Natural killer cell (primary cell): ENCODE measurements at regions not wholly inside any gene's neighbourhood (a gene's known extent, or its start where the extent isn't known, plus 50 kb on each side); places are given as distances from the start of the nearest gene placed in this dataset.

Source experiments
- ATAC-seq, 3 donors: fragments of 150-1000 bp in 2 of 3; fragments of 200-7000 bp in 1 of 3; cut with Tn5 transposase; 1 replicate in 1 of 3; 2 replicates in 2 of 3; pipeline ENCODE4 v1.10.0; 2021; ENCODE audit warnings: mild to moderate bottlenecking in 2 of 3, moderate library complexity in 2 of 3
- DNase-seq, 2 donors: peaks; one replicate each; pipeline versions ENCODE4 v3.0.0 to v3.0.0-alpha.2; 2013 to 2021; ENCODE audit warnings: mixed read lengths in 1 of 2
- H3K27ac ChIP-seq: one replicate; pipeline ENCODE4 v1.5.1; 2013; ENCODE audit warnings: mild to moderate bottlenecking, low read length
- H3K27me3 ChIP-seq: one replicate; pipeline ENCODE4 v1.6.1; 2013; ENCODE audit warnings: low read length; ENCODE audit not compliant: control insufficient read depth, insufficient read depth
- H3K36me3 ChIP-seq: one replicate; pipeline ENCODE4 v1.6.1; 2013; ENCODE audit warnings: low read length; ENCODE audit not compliant: control insufficient read depth, insufficient read depth
- H3K4me1 ChIP-seq: one replicate; pipeline ENCODE4 v1.6.1; 2013; ENCODE audit warnings: low read length; ENCODE audit not compliant: control insufficient read depth, insufficient read depth
- H3K4me3 ChIP-seq: one replicate; pipeline ENCODE4 v1.5.1; 2013; ENCODE audit warnings: low read length
- H3K9me3 ChIP-seq: one replicate; pipeline ENCODE4 v1.6.1; 2013; ENCODE audit warnings: low read length; ENCODE audit not compliant: control insufficient read depth, insufficient read depth
- H3K27ac Mint-ChIP-seq, 2 donors: one replicate each; pipeline ENCODE4 v1.8.0; 2022; ENCODE audit warnings: mild to moderate bottlenecking in 2 of 2, mixed read lengths in 2 of 2, moderate library complexity in 1 of 2
- H3K27me3 Mint-ChIP-seq, 2 donors: one replicate each; pipeline ENCODE4 v1.8.0; 2022; ENCODE audit warnings: low read depth in 2 of 2, mixed read lengths in 2 of 2
- H3K36me3 Mint-ChIP-seq: one replicate; pipeline ENCODE4 v1.8.0; 2022; ENCODE audit warnings: mixed read lengths
- H3K4me1 Mint-ChIP-seq, 2 donors: one replicate each; pipeline ENCODE4 v1.8.0; 2022; ENCODE audit warnings: mixed read lengths in 2 of 2
- H3K4me3 Mint-ChIP-seq: one replicate; pipeline ENCODE4 v1.8.0; 2022; ENCODE audit warnings: mild to moderate bottlenecking, moderate library complexity, mixed read lengths
- H3K9me3 Mint-ChIP-seq, 2 donors: one replicate each; pipeline ENCODE4 v1.8.0; 2022; ENCODE audit warnings: mixed read lengths in 2 of 2
- CTCF ChIP-seq: fragments of 200-600 bp; IDR thresholded peaks from one replicate; pipeline ENCODE4 v1.8.0; 2022; ENCODE audit warnings: antibody characterized with exemption
- WGBS: methylation state at CpG from one replicate; pipeline ENCODE4 v1.1.7; 2013; ENCODE audit warnings: missing lambda C conversion rate; ENCODE audit not compliant: insufficient coverage; 5-methylcytosine and 5-hydroxymethylcytosine counted together
- intact Hi-C: fragments of 100-400 bp; cut with micrococcal nuclease; formaldehyde crosslinking; loops from one replicate; pipeline ENCODE4 v1.14.2; 2022

GRCh38 chr9:100679834-100680233 lies 102.0 kb downstream of the CAVIN4 start:
- Histone ChIP-seq H3K27ac (no peak overlapping the region), H3K27me3 (no peaks in the 10 kb centered on the region), H3K9me3 (no peaks in the 10 kb centered on the region), H3K36me3 (no peaks in the 10 kb centered on the region), H3K4me1 (no peaks in the 10 kb centered on the region), H3K4me3 (no peak overlapping the region)
- peaks cover 2 to 10% of the 10 kb centered on the region in 2 donors for H3K27me3 Mint-ChIP-seq
- TF ChIP-seq CTCF = no peak
- intact Hi-C loops = no loop called here
- no peaks in the 10 kb centered on the region for H3K36me3 Mint-ChIP-seq
- ATAC-seq = no peak
- no peak overlapping the region for H3K27ac Mint-ChIP-seq
- DNase-seq = no peak
- 60% methylated on average over 2 of the region's 2 CpGs for WGBS
- H3K9me3 Mint-ChIP-seq = no peaks in the 10 kb centered on the region
- H3K4me3 Mint-ChIP-seq = no peak overlapping the region
- no peaks in the 10 kb centered on the region for H3K4me1 Mint-ChIP-seq

DNA sequence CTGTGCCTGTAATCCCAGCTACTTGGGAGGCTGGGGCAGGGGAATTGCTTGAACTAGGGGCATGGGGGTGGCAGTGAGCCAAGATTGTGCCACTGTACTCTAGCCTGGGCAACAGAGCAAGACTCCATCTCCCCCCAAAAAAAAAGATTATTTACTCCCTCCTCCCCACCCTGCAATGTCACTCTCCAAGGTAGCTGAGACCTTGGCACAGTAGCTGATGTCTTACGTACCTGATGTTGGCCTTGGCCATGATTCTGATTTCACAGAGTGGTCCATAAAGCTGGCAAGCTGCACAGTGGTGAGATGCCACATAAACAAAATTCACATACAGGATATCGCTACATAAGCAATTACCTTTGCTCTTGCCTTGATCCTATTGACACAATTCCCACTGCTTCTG lies 108.5 kb downstream of the CAVIN4 start:
- WGBS = 93% methylated on average over 2 of the region's 2 CpGs
- Histone ChIP-seq H3K36me3 (no peaks in the 10 kb centered on the region), H3K4me1 (no peaks in the 10 kb centered on the region), H3K27ac (no peak overlapping the region), H3K4me3 (no peak overlapping the region), H3K9me3 (no peaks in the 10 kb centered on the region), H3K27me3 (no peaks in the 10 kb centered on the region)
- Mint-ChIP-seq H3K36me3 (no peaks in the 10 kb centered on the region), H3K27ac (no peak overlapping the region), H3K4me3 (no peak overlapping the region), H3K27me3 (peaks cover 9 to 17% of the 10 kb centered on the region in 2 donors), H3K4me1 (no peaks in the 10 kb centered on the region), H3K9me3 (no peaks in the 10 kb centered on the region)
- TF ChIP-seq CTCF = no peak
- no peak for ATAC-seq
- no peak for DNase-seq
- intact Hi-C loops = no loop called here

DNA sequence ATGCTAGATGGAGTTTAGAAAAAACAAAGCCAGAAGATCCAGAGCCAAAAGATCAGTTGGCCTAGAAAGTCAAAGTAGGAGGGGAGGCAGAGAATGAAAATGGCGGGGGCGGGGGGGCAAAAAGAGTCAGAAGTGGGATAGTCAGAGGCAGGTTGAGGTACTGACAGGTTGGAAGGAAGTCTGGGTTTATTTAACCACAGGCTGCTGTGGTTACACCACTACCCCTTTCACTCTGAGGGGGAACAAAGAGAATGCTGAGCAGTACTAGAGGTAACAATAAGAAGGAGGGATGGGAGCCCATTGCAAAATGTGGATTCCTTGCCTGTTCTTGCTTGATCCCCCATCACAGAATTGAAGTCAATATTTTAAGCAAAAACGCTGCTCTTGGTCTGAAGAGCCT lies 111.8 kb downstream of the CAVIN4 start:
- Mint-ChIP-seq H3K27ac (no peak overlapping the region), H3K4me1 (no peaks in the 10 kb centered on the region), H3K36me3 (no peaks in the 10 kb centered on the region), H3K9me3 (peaks cover 2% of the 10 kb centered on the region in 2 donors), H3K4me3 (no peak overlapping the region), H3K27me3 (peaks cover 9 to 17% of the 10 kb centered on the region in 2 donors)
- intact Hi-C loops = loop anchor here (10.0 kb wide), 1 partner anchor 65 kb away; no protein-coding TSS in a partner anchor
- Histone ChIP-seq H3K36me3 (no peaks in the 10 kb centered on the region), H3K4me1 (no peaks in the 10 kb centered on the region), H3K27me3 (no peaks in the 10 kb centered on the region), H3K4me3 (no peak overlapping the region), H3K27ac (no peak overlapping the region), H3K9me3 (no peaks in the 10 kb centered on the region)
- 0% methylated on average over 3 of the region's 3 CpGs for WGBS
- ATAC-seq (no peak), DNase-seq (no peak)
- TF ChIP-seq CTCF = no peak

- Histone ChIP-seq H3K9me3 (no peaks in the 10 kb centered on the region), H3K36me3 (no peaks in the 10 kb centered on the region), H3K27ac (no peak overlapping the region), H3K4me1 (no peaks in the 10 kb centered on the region), H3K27me3 (no peaks in the 10 kb centered on the region), H3K4me3 (no peak overlapping the region)
- Mint-ChIP-seq H3K4me3 (no peak overlapping the region), H3K9me3 (peaks cover 2% of the 10 kb centered on the region in 2 donors), H3K27me3 (peaks cover 9 to 17% of the 10 kb centered on the region in 2 donors), H3K36me3 (no peaks in the 10 kb centered on the region), H3K27ac (no peak overlapping the region), H3K4me1 (no peaks in the 10 kb centered on the region)
- intact Hi-C loops = loop anchor here (10.0 kb wide), 1 partner anchor 64 kb away; no protein-coding TSS in a partner anchor
- no peak for TF ChIP-seq CTCF
- ATAC-seq (no peak), DNase-seq (no peak)
- WGBS = 21% methylated on average over 1 of the region's 5 CpGs
Observed at GRCh38 chr9:100690438-100690837, 112.6 kb downstream of the CAVIN4 start.
